ENCODE measurements at regions not wholly inside any gene's neighbourhood (a gene's known extent, or its start where the extent isn't known, plus 50 kb on each side); places are given as distances from the start of the nearest gene placed in this dataset.
"Not testable (repeated sequence)": the region's sequence is repeated elsewhere in the genome, so short reads cannot be mapped to it uniquely, and the experiment has no call there.

GRCh38 chr9:82880336-82881050, 182.4 kb downstream of the RASEF start:
- no peak for DNase-seq

- no peak for DNase-seq
These were observed 180.8 kb downstream of the RASEF start for GRCh38 chr9:82882138-82882537.

- DNase-seq: no peak
These were observed 180.2 kb downstream of the RASEF start for GRCh38 chr9:82882748-82883147.

- DNase-seq: no peak
These were observed 179.5 kb downstream of the RASEF start for GRCh38 chr9:82883436-82883835.

- not testable (repeated sequence) for DNase-seq
These were observed 179.0 kb downstream of the RASEF start for GRCh38 chr9:82883974-82884373.

GRCh38 chr9:82890401-82890800, 172.5 kb downstream of the RASEF start:
- DNase-seq: no peak

GRCh38 chr9:82890865-82891264, 172.1 kb downstream of the RASEF start:
- DNase-seq: no peak

- DNase-seq: no peak
These were observed 171.6 kb downstream of the RASEF start for GRCh38 chr9:82891321-82891720.

GRCh38 chr9:82893549-82893948, 169.4 kb downstream of the RASEF start:
- DNase-seq: peak; percentile 15 to 18

- no peak for DNase-seq
These were observed 168.4 kb downstream of the RASEF start for GRCh38 chr9:82894548-82894947.

GRCh38 chr9:82894961-82895821, 167.8 kb downstream of the RASEF start:
- peak; percentile 75 to 79 for DNase-seq

- DNase-seq: no peak
These were observed 167.2 kb downstream of the RASEF start for GRCh38 chr9:82895822-82896110.

GRCh38 chr9:82903503-82903902, 159.4 kb downstream of the RASEF start:
- no peak for DNase-seq

GRCh38 chr9:82911996-82912395, 150.9 kb downstream of the RASEF start:
- DNase-seq: no peak

- no peak for DNase-seq
These were observed 150.3 kb downstream of the RASEF start for GRCh38 chr9:82912645-82913044.

- not testable (repeated sequence) for DNase-seq
These were observed 146.7 kb downstream of the RASEF start for GRCh38 chr9:82916238-82916637.

GRCh38 chr9:82920154-82920553, 142.8 kb downstream of the RASEF start:
- no peak for DNase-seq

GRCh38 chr9:82922686-82923085, 140.3 kb downstream of the RASEF start:
- DNase-seq: no peak

GRCh38 chr9:82923092-82923911, 139.6 kb downstream of the RASEF start:
- DNase-seq: peak; percentile 78 to 88

- DNase-seq: no peak
These were observed 138.9 kb downstream of the RASEF start for GRCh38 chr9:82923912-82924605.

All from NCI-H526 (cell line).